H1 (cell line): ENCODE measurements at regions not wholly inside any gene's neighbourhood (a gene's known extent, or its start where the extent isn't known, plus 50 kb on each side); places are given as distances from the start of the nearest gene placed in this dataset.

ENCODE experiments used
- CHD2 ChIP-seq: IDR thresholded peaks from 2 replicates; pipeline ENCODE4 v1.6.1; 2012; ENCODE audit warnings: low read length, improper control_type of control experiment
- CHD7 ChIP-seq: fragments of 300-600 bp; sonication (generic); IDR thresholded peaks from 2 replicates; pipeline ENCODE4 v1.7.1; 2012; ENCODE audit warnings: low read length, moderate library complexity, mild to moderate bottlenecking, inconsistent platforms; ENCODE audit not compliant: insufficient replicate concordance
- HDAC6 ChIP-seq: IDR thresholded peaks from one replicate; pipeline ENCODE4 v1.7.1; 2012; ENCODE audit warnings: low read depth, mild to moderate bottlenecking, inconsistent platforms, low read length, moderate library complexity
- POU5F1 ChIP-seq: IDR thresholded peaks from 2 replicates; pipeline ENCODE4 v1.6.1; 2011; ENCODE audit warnings: low read depth, mild to moderate bottlenecking, low read length, moderate library complexity
- SIX5 ChIP-seq: IDR thresholded peaks from 2 replicates; pipeline ENCODE4 v1.6.1; 2011; ENCODE audit warnings: mild to moderate bottlenecking, low read depth, low read length

- TF ChIP-seq CHD7 (no peak), CHD2 (no peak), SIX5 (no peak), POU5F1 (no peak), HDAC6 (no peak)
- TF ChIP-seq, all 59 proteins: peak for 0
These were observed 343.9 kb upstream of the NOCT start (continued) for GRCh38 chr4:138671606-138672084.
